HG02852 (cell line): ENCODE measurements at regions not wholly inside any gene's neighbourhood (a gene's known extent, or its start where the extent isn't known, plus 50 kb on each side); places are given as distances from the start of the nearest gene placed in this dataset.
"Not testable (repeated sequence)": the region's sequence is repeated elsewhere in the genome, so short reads cannot be mapped to it uniquely, and the experiment has no call there.

Source experiments
- ATAC-seq: cut with Tn5 transposase; IDR thresholded peaks from one replicate; pipeline ENCODE4 v1.9.1; 2021; ENCODE audit warnings: mild to moderate bottlenecking, moderate library complexity; ENCODE audit not compliant: unreplicated experiment

DNA sequence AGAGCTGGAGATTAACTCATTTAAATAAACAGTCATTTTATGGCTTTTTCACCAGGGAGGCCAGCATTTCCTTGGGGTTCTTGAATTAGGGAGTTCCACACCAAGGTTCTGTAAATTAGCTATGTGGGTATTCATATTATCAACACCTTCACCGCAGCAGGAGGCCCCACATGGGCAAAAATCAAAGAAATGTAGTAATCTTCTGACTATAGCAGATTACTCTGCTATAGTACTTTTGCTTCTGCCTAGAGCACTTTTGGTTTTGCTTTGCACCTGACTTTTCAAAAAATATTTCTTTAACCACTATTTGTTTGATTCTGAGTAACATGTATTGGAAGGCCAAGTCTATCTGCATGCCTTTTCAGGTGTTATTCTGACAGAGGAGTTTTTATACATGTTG is 108.6 kb upstream of the POMZP3 start:
- ATAC-seq, result not testable (repeated sequence)

DNA sequence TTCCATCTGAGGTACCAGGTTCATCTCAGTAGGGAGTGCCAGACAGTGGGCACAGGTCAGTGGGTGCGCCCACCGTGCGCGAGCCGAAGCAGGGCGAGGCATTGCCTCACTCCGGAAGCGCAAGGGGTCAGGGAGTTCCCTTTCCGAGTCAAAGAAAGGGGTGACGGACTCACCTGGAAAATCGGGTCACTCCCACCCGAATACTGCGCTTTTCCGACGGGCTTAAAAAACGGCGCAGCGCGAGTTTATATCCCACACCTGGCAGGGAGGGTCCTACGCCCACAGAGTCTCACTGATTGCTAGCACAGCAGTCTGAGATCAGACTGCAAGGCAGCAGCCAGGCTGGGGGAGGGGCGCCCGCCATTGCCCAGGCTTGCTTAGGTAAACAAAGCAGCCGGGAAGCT is 101.5 kb upstream of the POMZP3 start:
- not testable (repeated sequence) for ATAC-seq

GRCh38 chr7:76723928-76724327 is 96.8 kb upstream of the POMZP3 start:
- not testable (repeated sequence) for ATAC-seq

GRCh38 chr7:76716551-76716950 is 89.5 kb upstream of the POMZP3 start:
- ATAC-seq, result not testable (repeated sequence)

GRCh38 chr7:76712926-76713325 is 85.8 kb upstream of the POMZP3 start:
- ATAC-seq, result not testable (repeated sequence)

DNA sequence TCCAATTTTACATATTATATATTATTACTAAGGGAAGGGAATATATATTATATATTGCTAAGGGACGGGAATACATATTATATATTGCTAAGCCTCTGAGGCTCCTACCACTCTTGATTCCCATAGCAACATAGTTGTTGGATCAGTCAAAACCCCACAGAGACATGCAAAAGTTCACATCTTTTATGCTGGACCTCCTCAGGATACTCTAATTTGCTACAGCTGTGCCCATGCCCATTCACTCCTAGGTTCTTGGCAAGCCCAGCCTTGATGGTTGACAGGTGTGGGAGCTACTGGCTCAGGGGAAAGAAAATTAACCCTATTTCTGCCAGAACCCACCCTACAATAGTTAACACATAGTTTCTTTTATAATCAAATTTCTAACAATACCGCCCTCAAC is 84.6 kb upstream of the POMZP3 start:
- not testable (repeated sequence) for ATAC-seq

GRCh38 chr7:76709703-76710102 is 82.6 kb upstream of the POMZP3 start:
- not testable (repeated sequence) for ATAC-seq

DNA sequence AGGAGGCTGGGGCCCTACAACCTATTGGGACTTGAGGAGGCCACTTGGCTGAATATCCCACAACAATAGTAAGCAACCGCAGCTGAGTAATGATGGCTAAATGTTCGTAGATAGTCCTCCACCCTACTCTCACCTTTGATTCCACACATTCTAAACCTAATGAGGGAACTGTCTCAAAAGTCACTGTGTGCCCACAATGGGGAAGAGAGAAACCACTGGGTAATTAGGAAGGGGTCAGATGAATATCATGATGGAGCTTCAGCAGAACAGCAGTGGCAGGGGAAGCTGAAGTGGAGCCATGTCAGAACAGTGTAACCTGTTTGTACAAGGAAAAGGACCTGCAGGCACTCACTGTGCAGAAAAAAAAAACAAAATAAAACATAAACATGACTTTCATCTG is 81.4 kb upstream of the POMZP3 start:
- not testable (repeated sequence) for ATAC-seq

DNA sequence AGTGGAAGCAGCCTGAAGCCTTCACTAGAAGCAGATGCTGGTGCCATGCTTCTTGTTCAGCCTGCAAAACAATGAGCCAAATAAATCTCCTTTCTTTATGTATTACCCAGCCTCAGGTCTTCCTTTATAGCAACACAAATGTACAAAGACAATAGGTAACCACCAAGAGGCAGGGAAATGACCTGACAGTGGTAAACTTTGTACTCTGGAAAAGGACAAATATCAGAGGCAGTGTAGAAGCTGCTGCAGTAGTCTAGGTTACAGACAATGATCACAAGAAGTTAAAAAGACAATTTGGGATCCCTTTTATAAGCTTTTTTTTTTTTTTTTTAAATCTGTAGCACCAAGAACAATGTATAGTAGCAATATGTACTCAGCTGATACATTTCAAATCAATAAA is 76.7 kb upstream of the POMZP3 start:
- ATAC-seq, result not testable (repeated sequence)

- ATAC-seq, result not testable (repeated sequence)
These were observed 59.2 kb upstream of the POMZP3 start for GRCh38 chr7:76686277-76686676.

- ATAC-seq, result not testable (repeated sequence)
These were observed 57.7 kb upstream of the POMZP3 start for GRCh38 chr7:76684737-76685136.

GRCh38 chr7:76683631-76684030 is 56.6 kb upstream of the POMZP3 start:
- not testable (repeated sequence) for ATAC-seq

GRCh38 chr7:76681810-76682209 is 54.7 kb upstream of the POMZP3 start:
- ATAC-seq, result not testable (repeated sequence)

DNA sequence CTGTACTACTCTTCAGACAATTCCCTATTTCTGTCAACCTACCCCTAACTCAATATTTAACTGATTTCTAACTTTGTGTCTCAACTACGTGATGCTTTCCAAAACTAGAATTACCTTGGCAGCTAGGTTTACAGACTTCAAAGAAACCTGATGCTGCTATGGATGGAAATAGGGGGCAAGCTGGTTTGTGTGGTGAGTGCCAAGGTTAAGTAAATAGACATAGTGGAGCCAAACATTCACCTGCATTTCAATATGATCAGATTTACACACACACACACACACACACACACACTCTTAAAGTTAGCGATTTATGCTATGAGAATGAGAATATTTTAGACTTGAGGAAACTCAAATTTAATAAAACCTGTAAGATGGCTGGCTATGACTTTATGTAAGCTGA is 52.1 kb upstream of the POMZP3 start:
- not testable (repeated sequence) for ATAC-seq

GRCh38 chr7:76678500-76678899 is 51.4 kb upstream of the POMZP3 start:
- not testable (repeated sequence) for ATAC-seq

DNA sequence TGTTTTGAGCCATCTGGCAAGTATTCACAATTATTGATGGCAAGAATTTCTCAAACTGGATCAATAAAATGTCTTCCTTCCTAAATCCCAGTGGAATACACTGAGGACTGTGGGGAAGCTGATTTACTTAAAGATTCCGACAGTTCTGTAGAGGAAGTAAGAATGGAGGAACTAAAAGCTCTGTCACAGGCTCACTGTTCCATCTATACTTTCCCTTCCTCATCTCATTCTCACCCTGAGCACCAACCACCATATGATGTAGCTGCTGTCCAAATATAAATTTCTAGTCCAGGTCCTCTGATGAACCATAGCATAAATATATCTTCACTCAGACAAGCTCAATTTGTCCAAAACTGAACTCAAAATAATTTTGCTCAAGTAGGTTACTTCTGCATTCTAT is 49.8 kb upstream of the POMZP3 start:
- ATAC-seq, result not testable (repeated sequence)
